Hepatic stellate cell (primary cell): ENCODE measurements at regions not wholly inside any gene's neighbourhood (a gene's known extent, or its start where the extent isn't known, plus 50 kb on each side); places are given as distances from the start of the nearest gene placed in this dataset.
"Not testable (repeated sequence)": the region's sequence is repeated elsewhere in the genome, so short reads cannot be mapped to it uniquely, and the experiment has no call there.

ENCODE experiments used
- DNase-seq: peaks from one replicate; pipeline ENCODE4 v3.0.0; 2011; ENCODE audit warnings: low spot score

DNA sequence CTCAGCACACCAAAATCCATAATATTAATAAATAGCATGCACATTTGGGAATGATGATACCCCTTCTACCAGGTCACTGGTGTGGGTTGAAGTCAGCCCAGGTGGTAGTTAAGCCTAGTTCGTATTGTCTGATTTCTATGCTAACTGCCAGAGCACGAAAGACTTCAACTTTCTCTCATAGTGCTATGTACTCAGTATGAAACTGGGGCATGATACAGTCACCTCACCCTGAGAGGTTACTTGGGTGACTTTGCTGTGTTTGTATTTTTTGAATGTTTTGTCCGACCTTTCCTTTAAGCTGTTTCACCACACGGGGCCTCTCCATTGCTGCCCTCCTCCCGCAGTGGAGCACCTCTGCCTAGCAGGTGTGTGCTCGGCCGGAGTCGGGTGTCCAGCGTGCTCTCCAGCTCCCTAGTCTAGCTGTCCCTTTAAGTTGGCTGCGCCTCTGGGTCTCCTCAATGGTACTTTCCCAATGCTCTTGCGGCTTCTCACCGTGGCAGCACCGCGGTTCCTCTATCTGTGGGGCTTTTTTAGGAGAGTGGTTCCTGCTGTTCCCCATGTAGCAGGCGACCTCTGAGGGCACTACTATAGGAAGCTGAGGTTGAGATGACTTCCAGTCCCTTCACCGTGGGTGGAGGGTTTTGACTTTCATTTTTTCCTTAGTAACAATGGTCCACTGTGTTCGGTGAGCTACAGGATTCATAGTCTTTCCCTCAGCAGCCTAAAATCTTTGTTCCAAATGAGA, 524.0 kb upstream of the PFKP start:
- DNase-seq = no peak

DNA sequence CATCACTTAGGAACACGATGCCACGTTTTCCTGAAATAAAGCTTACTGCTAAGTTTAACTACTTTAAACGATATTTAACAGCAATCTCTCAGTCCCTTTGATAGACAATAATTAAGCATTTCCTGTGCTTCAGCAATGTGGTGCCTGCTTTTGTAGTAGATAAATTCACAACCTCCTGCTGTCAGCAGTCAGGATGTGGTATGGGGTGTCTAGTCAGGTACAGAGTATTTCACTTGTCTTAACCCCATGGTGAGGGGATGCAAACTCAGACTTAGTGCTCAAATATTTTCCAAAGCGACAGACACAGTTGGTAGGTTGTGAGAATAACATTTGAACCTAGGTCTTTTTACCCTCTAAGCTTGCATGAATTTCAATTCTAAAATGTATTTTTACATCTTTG, 526.2 kb upstream of the PFKP start:
- no peak for DNase-seq

DNA sequence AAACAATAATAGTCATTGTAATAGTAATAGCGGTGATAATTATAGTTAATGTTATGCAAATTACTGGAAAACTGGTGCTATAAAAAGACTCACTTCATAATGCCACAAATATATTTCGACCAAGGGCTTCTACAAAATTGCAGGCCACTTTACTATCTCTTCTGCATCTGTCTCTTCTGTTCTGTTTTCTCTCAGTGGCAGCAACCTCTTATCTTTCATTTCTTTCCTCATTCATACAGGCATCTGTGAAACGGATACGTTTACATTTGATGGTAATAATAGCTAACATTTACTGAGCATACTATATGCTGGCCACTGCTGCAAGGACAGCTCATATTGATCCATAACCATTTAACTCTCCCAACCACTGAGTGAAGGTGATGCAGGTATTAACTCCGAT, 537.4 kb upstream of the PFKP start:
- DNase-seq = no peak

DNA sequence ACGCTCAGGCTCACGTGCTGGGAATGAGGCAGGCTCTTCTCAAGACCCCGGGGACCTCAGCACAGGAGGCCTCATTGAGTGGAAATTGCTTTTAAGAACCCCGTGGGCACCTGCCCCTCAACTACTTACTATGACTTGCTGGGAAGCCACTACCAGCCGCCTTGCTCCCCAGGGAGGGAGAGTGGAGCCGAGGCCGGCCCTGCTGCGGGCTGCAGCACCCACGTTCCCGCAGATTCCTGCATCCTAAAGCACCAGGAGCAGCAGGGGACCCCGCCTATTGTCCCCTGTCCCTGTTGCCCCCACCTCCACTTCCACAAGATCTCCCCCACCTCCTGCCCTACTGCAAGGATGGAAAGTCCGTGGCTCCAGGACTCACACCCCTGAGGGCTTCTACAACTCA, 541.6 kb upstream of the PFKP start:
- DNase-seq = no peak

DNA sequence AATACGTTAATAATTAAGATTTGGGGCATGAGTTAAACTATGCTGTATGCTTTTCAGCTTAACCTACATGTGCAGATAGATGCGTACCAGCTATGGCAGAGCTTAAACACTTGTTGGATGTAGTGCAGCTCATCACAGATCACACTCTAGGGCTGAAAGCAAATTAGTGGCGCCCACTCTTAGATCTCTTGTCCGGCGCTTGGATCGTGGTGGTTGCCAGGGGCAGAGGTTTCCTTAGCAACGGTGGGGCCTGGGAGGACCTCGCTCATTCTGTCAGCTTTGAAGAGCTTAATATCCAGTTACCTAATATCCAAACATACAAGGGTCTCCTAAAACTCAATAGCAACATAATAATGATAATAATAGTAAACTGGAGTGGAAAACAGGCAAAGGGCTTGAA, 548.2 kb upstream of the PFKP start:
- no peak for DNase-seq

DNA sequence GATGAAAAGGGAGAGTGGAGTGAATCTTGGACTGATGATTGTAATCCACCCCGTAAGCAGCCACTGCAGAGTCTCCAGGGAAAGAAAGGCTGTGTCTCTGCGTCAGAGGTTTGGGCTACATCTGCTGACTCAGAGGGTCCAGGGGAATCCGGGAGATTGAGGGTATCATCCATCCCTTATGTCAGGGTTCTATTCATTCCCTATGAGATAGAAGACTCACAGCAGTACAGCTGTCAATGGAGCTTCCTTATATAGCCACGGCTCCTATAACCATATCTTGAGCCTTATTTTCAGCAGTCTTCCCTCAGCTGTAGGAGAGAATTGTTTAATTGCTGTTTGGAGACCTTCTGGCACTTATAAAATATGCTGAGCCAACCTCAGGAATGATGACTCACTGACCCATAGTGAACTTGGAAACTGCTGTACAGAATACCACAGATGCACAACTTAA, 558.2 kb upstream of the PFKP start:
- no peak for DNase-seq

DNA sequence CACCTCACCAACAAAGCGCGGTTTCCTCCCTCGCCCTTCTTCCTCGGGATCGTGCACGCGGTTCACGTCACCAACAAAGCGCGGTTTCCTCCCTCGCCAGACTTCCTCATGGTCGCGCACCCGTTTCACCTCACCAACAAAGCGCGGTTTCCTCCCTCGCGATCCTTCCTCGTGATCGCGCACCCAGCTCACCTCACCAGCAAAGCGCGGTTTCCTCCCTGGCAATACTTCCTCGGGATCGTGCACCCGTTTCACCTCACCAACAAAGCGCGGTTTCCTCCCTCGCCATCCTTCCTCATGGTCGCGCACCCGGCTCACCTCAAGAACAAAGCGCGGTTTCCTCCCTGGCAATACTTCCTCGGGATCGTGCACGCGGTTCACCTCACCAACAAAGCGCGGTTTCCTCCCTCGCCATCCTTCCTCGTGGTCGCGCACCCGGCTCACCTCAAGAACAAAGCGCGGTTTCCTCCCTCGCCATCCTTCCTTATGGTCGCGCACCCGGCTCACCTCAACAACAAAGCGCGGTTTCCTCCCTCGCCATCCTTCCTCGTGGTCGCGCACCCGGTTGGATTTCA, 565.9 kb upstream of the PFKP start:
- DNase-seq = not testable (repeated sequence)

DNA sequence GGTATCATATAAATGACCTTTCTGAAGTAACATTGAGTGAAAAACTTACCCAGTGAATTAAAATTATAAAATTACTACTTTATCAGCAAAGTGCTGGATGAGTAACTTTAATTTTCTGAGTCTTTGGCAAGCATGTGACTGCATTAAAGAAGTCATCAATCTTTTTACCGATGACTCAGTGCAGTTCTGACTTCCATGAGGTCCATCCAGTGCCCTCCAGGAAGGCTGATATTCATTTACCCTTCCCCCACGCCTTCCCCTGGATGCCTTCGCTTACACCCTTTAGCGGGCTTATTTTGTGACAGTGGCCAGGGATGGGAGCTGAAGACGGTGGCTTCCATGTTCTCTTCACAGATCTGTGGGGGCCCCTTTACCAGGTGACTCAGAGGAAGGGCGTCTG, 572.9 kb upstream of the PFKP start:
- DNase-seq = no peak

DNA sequence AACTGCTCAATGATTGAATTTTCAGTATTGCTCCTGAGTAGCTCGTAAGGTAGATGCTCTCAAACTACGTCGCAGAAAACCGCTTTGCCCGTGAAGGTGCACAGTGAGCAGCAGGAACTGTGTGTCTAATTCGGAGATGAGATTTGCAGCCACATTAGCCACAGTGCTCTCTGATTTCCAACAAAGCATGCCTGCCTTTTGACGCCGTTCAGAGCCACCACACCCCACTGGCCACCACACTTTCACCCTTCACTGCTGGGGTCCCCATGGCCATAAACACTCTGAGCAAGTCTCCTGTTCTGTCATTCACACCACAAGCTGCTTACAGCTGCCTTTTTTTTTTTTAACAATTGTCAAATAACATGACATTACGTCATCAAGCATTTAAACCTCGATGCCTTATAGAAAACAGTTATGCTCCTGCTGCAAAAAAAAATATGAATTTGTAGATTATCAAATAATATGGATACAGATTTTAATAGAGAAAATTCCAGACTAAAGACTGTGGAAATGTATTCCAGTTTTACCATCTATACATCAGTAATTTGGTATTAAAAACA, 578.8 kb upstream of the PFKP start:
- DNase-seq = no peak

DNA sequence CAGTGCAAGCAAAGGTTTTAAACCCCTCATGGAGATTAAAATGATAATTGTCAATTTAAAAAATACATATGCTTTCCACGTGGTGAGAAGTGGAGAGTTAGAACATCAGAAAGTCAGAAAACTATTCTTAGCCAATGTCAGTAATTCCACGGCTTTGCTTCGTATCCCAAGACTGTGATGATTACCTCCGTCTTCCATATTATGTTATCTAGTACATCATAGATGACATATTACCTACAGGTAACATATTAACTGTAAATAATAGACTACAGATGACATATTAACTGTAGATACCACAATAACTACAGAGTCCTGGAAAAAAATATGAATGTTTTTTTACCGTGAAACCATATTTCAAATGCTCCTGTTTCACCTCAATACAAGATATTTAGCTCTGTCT, 579.4 kb upstream of the PFKP start:
- DNase-seq = no peak

DNA sequence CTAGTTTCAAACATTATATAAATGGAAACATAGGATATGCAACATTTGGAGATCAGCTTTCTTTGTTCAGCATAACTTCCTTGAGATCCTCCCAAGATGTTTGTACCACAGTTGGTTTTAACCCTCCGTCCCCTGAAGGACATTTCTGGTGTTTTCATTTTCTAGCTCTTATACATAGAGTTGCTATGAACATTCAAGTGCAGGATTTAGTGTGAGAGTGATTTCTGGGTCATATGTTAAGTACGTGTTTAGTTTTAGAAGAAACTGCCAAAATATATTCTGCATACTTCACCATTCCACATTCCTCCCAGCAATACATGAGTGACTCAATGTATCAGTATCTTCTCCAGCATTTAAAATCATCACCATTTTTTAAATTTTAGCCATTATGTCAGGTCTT, 588.7 kb upstream of the PFKP start:
- no peak for DNase-seq

DNA sequence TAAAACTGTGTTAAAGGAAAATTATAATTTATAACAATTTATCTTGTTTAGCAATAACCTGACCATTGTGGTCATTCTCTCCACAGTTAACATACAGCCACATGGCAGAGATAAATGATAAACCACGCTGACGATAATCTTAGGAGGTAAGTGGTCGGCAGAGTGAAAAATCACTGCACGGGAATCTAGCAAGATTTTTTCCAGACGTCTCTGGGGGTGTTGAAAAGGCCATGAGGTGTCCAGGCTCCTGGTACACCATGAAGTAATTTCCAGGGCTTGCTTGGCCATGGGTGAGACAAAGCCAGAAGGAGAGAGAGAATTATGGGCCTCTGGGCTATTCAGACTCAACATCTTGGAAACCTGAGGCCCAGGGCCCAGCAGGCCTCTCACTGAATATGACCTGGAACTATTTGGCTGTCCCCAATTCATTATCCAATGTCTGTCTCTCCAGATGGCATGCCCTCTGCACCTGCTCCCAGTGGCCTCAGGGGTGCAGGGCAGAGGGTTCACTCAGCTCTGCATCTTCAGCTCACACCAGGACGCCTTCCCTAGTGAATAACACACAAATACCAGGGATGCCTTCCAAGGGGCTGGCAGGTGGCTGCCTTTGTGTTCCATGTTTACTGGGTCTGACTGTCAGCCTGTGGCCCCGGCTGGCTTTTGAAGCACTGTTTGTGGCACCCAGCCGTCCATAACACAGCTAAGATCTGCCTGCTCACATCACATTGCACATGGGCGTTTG, 590.4 kb upstream of the PFKP start:
- DNase-seq = no peak

DNA sequence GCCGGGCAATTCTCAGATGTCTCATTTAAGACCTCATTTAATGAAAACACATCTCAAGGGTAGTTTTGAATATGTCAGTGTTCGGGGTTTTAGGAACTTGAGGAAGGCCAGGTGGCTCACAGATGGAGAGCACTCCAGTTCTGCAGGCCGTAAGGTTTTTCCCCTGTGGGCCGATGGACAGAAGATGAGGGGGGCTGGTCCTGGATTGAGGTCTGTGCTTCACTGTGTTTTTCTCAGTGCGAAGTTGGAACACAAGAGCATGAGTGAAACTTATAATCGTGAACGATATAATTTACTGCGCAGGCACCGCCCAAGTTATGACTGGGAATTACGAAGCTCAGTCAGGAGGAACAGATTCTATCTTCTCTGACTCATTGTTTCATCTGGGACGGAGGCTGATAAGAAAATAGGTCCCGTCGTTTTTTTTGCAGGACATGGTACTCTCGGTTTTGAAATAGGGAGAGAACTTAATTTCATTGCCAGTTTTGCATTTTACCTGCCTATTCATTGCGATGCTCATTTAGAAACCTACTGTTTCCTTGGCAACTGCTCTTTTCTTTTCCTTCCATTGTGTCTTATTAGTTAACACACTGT, 591.0 kb upstream of the PFKP start:
- DNase-seq = no peak

DNA sequence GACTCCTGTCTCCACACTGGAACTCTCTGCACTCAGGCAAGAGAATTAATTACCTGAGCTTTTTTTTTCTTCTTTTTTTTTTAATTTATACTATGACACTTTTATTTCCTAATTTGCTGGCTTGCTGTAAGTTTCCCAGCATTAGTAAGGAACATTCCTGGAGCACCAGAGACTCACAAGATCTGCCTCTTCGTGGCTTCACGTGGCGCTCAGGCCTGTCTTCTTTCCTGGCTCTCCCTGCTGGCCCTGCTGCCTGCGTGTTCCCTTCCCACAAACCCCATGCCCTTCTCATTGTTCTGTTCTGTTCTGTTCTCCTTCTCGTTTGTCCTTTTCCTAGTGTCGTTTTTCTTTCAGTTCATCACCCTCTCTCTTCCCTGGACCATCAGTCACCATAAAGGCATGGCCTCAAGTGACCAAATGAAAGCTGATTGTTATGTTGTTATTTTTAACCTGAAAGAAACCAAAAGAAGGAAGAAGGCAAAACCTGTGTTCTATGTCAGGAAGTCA, 591.6 kb upstream of the PFKP start:
- no peak for DNase-seq

DNA sequence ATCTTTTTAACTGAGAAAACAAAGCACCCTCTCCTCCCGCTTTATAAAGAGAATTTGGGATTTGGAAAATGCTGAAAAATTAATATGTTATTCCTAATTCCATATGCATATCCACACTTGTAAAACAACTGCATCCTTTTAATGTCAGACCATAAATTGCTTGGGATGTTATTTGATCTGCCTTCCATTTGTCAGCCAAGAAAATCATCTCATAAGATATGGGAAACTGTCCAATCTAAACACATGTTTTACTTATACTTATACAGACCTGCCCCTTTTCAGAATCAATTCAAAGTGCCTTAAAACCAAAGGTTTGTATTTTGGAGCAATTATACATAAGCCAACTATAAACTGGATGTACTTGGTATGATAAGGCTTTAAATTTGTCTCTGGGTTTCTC, 595.5 kb upstream of the PFKP start:
- DNase-seq = no peak

DNA sequence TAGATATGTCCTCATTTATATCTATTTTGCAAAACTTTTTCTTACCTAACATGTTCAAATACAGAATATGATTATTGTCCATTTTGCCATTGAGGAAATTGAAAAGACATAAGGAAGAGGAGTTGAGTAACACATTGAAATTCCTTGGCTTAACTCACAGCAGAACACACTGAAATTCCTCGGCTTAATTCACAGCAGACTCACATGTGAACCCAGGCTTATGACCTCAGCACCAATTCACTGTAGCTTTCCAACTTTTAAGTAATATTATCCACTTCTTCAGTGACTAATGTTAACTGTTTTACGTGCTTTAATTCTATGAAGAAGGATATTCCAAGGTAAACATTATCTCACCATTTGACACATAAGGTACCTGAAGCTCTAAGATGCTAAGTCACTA, 597.5 kb upstream of the PFKP start:
- no peak for DNase-seq

DNA sequence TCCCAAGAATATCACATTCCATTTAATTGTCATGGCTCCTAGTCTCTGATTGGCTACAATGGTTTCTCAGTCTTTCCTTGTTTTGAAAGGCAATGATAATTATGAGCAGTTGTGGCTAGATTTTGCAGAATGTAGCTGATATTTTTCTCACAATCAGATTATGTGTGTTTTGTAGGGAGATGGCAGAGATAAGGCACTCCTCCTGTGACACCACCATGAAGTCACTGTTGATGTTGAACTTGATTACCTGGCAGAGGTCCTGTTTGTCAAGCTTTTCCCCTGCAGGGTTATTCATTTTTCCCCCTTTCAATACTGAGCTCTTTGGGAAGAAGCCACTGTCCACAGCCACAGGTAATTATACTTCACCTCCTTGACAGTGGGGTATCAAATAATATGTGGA, 602.9 kb upstream of the PFKP start:
- no peak for DNase-seq

DNA sequence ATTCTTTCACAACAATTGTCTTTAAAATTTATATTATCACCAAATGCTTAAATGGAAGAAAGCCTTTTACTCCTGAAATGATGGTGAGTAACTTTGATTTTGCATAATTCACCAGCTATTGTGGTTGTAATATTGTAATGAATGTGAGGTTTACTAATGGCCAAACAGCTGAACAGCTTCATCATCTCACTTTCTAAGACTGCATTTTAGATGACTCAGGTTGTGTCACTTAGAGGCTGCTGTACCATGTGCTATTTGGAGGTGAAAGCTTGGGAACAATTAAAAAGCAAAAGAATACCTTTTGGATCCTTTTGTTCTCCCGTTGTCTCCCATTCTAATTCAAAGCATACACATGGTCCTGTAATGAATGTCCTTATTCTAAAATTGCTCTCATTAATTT, 604.0 kb upstream of the PFKP start:
- DNase-seq = no peak

DNA sequence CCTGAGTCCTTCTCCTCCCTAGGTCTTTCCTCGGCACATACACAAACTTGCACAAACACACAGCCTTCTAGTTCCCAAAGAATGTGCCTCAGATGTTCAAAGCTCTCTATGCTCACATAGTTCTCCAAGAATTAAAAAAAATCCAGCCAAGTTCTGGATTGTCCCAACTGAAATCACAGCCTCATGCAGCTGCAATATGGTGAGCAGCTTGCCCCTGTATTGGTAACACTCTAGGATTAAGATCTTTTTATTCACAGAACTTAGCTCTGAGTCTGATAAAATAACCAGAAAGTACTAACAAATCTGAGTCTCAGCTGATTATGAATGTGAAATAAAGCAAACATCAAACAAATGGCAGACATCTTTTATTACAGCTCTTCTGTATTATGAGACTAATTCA, 604.8 kb upstream of the PFKP start:
- no peak for DNase-seq

DNA sequence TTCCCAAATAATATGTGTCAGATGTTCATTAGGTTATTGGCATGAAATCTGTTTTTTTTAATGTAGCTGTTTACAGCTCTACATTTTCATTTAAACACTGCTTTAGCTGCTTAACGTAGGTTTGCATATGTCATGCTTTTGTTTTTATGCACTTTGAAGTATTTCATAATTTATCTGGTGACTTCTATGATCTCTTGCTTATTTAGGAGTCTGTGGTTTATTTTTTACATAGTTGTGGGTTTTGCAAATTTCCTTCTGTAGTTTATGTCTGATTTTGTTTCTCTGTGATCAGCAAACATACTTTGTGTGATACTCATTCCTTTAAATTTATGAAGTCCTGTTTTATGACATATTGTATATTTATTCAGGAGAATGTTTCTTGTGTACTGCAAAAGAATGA, 606.5 kb upstream of the PFKP start:
- no peak for DNase-seq

DNA sequence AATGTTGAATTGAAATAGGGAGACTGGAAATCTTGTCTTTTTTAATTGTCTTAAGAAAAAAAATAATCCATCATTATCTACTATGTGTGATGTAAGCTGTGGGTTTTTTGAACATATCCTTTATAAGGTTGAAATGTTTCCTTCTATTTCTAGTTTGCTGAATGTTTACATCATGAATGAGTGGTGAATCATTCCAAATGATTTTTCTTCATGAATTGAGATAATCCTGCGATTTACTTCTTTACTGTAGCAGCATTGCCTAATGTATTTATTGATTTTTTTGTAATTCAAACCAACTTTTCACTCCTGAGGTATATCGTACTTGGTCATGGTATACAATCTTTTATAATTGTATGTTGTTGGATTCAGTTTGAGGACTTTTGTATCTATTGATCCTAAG, 607.6 kb upstream of the PFKP start:
- no peak for DNase-seq

DNA sequence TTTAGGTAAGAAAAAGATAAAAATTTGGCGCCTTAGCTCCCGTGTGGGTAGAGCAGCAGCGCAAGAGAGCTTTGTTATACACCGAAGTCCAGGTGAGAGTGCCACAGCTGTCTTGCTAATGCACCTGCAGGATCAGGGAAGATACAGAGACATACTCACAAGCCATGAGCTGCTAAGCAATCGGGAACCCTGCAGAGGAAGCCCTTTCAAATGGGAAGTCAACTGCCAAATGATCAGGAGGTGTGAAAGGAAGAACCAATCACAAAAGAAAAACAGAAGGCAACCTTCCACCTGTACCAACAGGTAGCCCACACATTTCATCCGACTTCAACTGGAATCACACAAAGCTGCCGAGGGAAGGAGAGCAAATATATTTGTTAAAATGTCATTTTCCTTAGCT, 610.5 kb upstream of the PFKP start:
- DNase-seq = no peak

DNA sequence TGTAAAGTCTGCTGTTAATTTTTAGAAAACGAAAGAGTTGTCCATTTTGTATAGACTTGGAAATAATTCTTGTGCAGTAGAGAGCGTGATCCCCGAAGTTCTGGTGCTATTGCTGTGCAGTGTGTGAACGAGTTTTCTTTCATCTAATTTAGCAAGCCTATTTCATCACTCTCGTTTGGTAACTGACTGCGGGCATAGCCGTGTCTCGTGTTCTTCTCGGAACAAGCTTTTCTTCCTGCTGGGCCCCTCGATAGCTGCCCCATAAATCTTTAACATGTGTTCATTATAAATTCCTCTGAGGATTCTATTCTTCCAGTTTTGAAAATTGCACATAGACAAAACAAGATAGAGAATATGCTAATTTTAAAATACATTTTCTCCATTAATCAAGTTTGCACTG, 622.0 kb upstream of the PFKP start:
- DNase-seq = no peak
